GM19395 (cell line): ENCODE measurements at regions not wholly inside any gene's neighbourhood (a gene's known extent, or its start where the extent isn't known, plus 50 kb on each side); places are given as distances from the start of the nearest gene placed in this dataset.
"Not testable (repeated sequence)": the region's sequence is repeated elsewhere in the genome, so short reads cannot be mapped to it uniquely, and the experiment has no call there.

Experiments
- ATAC-seq: cut with Tn5 transposase; IDR thresholded peaks from one replicate; pipeline ENCODE4 v1.9.1; 2021; ENCODE audit warnings: mild to moderate bottlenecking, moderate library complexity; ENCODE audit not compliant: unreplicated experiment

DNA sequence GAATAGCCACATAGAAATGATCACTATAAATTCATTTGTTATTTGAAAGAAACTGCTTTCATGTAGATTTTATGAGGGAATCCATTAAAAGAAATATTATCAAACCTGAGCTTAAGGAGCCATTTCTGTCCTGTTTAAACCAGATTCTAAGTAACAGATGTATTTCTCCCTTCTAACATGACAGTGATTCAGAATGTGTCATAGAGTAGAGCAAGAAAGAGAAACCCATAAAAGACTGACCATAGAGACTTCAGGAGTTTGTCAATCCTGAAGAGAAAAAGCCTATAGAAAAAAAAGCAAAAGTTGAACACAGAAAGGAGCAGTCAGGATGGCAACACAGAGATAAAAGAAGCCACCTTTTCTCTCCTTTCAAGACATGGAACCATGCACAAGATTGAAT lies 390.6 kb downstream of the PRIM2 start:
- not testable (repeated sequence) for ATAC-seq

DNA sequence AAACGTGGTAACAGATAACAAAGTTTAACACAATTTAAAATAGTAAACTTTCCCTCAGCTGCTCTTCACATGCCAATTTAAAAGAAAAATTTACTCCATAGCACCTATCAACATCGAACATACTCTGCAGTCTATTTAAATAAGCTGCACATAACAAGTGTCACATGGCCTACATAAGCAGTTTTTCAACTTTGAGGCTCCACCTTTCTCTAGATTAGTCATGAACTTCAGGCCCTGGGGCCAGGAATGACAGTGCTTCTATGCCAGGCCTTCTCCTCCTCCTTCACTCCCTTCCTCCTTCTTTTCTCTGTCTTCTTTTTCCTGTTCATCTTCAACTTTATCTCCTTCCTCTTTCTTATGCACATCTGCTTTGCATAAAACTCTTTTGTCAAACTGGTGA lies 405.1 kb downstream of the PRIM2 start:
- ATAC-seq, result not testable (repeated sequence)

DNA sequence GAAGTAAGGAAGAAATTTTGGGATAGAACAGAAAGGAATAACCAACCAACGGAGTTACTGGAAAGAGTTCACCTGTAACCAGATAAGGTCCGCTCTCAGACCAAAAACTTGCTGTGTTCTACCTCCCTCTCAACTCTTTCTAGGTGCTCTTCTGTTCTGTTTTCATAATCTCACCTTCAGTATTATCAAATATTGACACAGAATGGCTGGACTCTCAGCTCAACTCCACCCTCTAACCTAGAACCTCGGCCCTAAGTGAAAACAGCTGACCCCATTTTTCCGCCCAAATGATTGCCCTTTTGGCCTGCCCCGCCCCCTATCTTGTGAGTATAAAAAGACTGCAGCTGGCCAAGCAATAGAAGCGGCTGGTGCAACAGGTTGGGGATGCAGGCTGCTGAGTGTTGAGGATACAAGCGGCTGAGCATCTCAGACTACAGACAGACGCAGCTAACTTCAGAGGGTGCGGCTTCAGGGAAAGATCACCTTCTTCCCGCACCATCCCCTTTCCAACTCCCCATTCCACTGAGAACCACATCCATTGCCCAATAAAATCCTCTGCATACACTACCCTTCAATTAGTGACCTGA lies 406.5 kb downstream of the PRIM2 start:
- not testable (repeated sequence) for ATAC-seq

DNA sequence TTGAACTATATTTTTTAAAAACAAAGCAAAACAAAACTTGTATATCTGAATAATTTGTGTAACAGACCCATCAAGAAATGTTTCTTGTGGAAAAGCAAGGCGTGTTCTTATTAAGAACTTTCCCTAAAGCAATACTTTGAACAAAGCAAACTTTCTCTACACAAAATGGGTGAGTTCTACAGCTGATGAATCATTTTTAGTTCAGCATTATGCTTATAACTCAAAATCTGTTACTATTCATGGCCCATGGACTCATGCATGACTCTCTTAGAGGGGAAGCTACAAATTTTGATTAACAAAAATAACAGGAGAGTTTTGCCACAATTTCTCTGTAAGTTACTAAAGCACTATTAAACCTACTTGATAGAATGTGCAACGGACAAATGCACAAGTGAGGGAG lies 412.0 kb downstream of the PRIM2 start:
- not testable (repeated sequence) for ATAC-seq

DNA sequence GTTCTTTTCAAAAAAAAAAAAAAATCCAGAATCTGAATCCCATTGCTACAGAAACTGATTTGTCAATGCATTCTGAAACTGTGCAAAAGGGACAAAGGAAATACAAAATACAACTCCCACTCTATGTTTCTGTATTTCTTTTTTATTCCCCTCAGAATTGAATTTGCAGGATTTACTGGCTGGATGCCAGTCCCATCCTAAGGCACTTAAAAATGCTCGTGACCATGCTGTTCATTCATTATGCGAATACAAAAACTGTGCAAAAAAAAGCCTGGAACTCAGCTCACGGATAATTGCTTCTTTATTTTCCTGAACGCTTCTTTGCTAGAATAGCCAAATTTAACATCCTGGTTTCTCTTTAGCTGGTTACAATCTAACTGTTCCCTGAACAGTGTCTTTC lies 413.3 kb downstream of the PRIM2 start:
- not testable (repeated sequence) for ATAC-seq

DNA sequence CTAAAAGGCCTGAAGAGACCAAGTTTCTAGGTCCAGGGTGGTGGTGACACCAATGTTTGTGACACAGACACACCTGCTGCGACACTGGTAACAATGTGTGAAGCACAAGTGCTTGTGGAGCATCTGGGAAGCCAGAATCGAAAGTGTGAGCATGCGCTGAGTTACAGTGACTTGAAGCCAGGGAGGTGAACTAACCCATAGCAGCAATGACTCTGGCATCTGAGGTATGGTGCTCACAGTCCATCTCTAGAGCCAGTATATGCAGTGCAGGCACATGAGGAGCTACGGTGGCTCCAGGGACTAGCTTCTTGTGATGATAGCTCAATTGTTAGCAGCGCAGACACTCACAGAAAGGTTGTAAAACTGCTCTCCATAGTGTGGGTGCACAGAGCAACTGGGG lies 430.3 kb downstream of the PRIM2 start:
- ATAC-seq, result not testable (repeated sequence)

DNA sequence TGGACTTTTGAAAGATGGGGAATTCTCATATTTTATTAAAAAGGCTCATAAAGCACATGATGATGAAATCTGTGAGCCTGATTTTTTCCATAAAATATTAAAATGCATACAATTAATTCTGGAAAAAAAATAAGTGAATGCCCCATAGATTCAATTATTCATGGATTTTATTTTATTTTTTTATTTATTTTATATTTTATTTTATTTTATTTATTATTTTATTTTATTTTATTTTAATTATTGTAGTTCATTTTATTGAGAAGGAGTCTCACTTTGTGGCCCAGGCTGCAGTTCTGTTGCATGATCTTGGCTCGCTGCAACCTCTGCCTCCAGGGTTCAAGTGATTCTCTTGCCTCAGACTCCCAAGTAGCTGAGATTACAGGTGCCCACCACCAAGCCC lies 442.4 kb downstream of the PRIM2 start:
- not testable (repeated sequence) for ATAC-seq

DNA sequence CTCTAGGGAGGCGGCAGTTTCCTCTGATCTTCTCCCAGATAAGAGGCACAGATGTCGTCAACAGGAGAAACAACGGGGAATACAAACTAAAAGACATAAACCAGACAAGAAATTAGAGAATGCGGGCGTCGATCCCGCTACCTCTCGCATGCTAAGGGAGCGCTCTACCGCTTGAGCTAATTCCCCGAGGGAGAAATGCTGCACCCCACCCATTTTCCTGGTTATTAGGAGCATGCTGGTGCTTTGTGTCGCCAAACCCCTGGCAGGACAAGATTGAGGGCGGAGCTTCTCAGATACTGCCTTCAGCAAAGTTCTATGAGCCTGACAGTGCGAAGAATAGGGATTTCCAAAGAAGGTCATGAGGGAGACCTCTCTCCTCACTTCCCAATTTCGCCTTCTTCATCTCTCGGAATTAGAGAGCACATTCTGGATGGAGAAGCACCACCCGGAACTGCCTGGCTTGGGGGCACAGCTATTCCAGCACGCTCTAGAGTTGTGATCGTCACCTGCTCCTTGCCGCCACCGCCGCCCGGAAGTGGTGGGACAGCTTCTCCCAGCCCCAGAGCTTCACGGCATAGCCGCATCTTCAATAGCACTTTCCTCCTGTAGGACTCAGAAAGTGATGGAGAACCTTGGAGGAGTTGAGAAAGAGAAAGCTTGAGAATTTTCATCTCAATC lies 475.4 kb downstream of the PRIM2 start:
- not testable (repeated sequence) for ATAC-seq

DNA sequence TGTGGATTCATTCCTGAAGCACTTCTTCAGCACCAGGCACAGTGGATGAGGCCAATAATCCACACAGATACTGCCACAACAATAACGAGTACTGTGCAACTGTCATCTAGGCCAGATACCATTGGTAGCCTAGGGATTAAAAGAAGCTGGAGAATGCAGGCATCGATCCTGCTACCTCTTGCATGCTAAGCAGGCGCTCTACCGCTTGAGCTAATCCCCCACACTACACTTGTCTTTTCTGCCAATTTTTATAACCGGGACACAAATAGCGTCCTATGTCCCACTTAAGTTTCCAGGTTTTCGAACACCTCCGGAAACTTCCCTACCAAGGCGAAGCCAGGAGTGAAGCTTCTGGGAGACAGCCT lies 475.9 kb downstream of the PRIM2 start:
- not testable (repeated sequence) for ATAC-seq

DNA sequence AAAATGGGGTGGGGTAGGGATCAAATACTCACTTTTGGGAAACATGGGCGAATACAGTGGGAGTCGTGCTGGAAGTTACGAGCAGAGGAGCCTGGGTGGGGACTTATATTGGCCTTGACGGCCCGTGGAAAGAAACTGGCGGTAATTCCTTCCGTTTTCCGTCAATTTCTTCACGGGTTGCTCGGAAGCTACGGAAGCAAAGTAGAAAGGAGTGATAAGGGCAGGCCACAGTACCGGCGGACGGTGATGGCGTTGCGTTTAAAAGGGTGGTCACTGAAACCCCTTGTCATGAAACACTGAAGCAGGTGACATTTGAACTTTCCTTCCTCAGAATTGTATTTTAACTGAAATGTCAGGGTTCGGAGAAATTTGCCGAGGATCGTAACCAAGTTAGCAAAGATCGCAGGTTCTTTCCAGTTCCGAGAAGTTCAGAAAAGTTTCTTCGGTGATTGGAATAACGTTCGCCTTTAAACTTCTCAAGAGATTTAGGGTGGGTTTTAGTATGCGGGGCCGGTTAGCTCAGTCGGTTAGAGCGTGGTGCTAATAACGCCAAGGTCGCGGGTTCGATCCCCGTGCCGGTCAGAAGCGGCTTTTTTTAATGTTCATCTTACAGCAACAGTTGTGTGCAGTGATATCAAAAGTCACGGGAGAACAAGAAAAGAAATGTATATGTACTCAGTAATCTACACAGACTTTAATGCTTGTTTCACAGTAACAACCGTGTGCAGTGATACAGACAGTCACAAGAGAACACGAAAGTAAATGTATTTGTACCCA lies 482.5 kb downstream of the PRIM2 start:
- not testable (repeated sequence) for ATAC-seq

DNA sequence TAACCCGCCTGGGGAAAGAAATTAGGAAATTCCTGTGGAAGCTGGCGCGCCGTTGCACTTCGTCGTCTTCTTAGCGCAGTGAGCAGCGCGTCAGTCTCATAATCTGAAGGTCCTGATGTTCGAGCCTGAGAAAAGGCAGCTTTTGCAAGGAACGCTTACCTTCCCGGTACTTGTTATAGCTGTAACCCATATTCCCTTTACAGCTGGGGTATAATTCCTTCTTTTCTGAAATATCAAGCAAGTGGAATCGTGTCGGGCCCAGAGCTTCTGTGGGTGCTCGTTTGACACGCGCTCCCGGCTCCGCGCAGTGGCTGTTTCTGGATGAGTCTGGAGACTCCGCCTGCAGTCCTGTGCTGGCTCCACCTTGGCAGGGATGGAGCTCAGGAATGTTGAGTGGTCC lies 491.2 kb downstream of the PRIM2 start:
- not testable (repeated sequence) for ATAC-seq

DNA sequence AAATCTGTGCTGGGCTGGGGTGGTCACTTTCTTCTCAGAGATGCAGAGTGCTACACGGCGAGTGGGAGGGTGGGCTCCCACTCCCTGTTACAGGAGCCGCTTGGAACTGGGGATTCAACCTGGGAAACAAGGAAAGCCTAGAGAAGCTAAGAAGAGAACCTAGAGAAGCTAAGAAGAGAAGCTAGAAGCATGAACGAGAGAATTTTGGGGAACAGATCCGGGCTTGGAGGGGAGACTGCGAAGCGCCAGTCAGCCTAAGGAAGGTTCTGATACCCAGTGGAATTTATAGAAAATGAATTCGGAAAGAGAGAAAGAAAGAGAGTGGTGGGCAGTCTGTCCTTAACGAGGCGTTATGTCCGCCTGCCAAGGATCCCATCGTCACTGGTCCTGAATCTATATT lies 492.0 kb downstream of the PRIM2 start:
- ATAC-seq, result not testable (repeated sequence)

DNA sequence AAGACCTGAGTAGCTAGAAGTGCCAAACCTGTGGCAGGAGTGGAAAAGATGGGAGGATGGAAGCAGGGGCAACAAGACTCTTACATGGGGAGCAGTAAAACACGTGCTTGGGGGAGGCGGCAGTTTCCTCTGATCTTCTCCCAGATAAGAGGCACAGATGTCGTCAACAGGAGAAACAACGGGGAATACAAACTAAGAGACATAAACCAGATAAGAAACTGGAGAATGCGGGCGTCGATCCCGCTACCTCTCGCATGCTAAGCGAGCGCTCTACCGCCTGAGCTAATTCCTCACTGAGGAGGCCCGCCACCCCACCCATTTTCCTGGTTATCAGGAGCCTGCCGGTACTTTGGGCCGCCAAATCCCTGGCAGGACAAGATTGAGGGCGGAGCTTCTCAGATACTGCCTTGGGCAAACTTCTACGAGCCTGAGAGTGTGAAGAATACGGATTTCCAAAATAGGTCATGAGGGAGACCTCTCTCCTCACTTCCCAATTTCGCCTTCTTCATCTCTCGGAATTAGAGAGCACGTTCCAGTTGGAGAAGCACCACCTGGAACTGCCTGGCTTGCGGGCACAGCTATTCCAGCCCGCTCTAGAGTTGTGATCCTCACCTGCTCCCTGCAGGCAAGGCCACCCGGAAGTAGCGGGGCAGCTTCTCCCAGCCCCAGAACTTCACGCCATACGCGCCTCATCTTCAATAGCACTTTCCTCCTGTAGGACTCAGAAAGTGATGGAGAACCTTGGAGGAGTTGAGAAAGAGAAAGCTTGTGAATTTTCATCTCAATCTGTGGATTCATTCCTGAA lies 496.0 kb downstream of the PRIM2 start:
- ATAC-seq, result not testable (repeated sequence)

DNA sequence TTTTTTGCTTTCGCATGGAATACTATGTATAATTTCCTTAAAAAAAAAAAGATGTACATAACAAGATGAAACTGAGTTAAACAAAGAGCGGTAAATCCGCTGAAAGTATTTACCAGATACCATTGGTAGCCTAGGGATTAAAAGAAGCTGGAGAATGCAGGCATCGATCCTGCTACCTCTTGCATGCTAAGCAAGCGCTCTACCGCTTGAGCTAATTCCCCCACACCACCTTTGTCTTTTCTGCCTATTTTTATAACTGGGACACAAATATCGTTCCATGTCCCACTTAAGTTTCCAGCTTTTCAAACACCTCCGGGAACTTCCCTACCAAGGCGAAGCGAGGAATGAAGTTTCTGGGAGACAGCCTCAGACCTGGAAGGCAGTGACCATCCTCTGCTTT lies 498.4 kb downstream of the PRIM2 start:
- ATAC-seq, result not testable (repeated sequence)

DNA sequence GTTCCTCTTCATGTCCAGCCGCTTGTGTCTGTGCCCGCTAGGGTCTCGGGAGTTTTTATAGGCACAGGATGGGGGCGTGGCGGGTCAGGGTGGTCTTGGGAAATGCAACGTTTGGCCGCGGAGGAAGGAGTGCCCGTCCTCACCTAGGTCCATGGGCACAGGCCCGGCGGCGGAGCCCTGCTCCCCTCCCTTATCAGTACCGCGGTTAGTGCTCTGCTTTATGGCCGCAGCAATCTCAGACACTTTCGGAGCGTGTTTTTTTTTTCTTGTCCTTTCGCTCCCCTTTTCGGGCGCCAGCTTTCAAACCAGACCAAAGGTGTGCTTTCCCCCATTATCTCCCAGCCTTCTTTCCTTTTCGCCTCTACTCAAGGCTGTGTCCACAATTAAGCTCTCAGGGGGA lies 503.9 kb downstream of the PRIM2 start:
- not testable (repeated sequence) for ATAC-seq

DNA sequence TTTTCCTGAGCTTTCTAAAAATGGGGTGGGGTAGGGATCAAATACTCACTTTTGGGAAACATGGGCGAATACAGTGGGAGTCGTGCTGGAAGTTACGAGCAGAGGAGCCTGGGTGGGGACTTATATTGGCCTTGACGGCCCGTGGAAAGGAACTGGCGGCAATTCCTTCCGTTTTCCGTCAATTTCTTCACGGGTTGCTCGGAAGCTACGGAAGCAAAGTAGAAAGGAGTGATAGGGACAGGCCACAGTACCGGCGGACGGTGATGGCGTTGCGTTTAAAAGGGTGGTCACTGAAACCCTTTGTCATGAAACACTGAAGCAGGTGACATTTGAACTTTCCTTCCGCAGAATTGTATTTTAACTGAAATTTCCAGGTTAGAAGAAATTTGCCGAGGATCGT lies 505.0 kb downstream of the PRIM2 start:
- ATAC-seq, result not testable (repeated sequence)

DNA sequence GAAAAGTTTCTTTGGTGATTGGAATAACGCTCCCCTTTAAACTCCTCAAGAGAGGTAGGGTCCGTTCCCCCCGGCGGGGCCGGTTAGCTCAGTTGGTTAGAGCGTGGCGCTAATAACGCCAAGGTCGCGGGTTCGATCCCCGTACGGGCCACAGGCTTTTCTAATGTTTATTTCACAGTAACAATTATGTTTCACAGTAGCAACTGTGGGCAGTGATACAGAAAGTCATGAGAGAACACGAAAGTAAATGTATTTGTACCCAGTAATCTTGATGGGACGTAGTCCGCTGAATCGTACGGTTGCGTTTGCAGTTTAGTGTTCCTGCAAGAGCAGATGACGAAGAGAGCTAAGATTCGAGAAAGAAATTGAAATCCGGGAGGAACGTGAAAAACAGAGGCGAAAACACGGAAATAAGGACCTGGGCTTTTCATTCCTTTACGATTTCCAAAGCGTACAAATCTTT lies 505.5 kb downstream of the PRIM2 start:
- no peak for ATAC-seq

DNA sequence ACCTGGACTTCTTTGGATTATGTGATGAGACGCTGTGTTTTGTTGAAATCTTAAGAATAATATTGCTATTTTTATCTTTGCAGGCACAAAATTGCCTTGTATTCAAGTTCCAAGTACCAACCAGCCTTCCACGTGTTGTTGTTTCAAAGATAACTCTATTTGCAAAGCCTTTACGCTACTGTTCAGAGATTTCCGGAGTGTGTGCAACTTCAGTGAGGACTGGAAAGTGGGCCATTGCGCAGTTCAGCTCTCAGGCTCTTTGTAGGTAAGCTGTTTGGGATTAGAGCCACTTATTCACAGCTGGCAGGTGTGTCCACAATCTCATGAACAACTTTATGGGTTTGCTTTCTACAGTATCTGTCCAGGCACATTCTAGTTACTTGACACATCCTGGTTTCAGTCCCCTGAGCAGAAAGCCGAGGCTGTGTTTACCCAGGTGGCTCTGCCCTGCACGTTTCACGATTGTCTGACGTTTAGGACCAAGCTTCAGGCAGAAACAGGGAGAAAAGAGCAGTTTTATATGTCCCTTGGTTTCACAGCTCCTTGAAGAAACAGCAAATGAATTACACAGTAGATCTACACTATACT lies 520.3 kb downstream of the PRIM2 start:
- ATAC-seq, result not testable (repeated sequence)

DNA sequence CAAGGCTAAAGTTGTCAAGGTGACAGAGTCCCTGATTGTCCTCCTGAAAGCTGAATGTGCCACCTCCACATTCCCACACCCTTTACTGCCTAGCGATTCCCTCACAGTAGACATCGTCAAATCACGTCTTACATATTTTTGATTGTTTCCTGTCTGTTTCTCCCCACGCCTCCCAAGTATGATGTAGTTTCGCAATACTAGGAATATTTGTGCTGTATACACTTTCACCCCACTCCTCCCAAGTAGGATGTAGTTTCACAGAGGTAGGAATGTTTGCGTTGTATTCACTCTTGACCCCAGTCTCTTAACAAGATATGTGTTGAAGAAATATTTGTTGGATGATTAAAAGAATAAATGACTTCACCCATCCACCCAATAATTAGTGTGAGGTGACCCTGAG lies 524.1 kb downstream of the PRIM2 start:
- ATAC-seq, result not testable (repeated sequence)

DNA sequence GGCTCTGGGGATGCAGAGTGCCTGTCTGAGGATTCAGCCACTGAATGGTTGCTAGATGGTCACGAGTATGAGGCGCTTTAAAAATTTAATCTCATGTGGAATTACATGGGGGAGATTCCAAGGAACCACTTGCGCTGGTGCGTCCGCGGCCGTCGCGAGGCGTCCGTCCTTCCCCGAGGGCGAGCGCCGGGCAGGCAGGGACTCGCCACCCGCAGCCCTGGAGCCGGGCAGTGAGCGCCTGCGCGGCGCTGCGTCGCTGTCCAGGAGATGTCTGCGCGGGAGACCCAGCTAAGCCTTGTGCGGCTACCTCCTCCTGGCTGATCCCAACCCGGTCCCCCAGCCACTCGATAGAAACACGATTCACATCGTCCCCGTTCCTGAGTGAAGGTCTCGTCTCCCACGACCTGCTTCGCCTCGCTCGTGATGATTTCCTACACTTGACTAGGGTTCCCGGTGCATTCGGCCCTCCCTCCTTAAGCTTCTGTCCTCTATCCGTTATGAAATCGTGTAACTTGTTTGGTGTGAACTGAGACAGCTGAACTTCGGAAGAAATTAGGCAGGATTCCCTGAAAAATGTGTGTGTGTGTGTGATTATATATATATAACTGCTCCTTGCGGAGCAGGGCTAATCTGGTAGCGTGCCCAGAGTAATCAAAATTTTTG lies 536.4 kb downstream of the PRIM2 start:
- not testable (repeated sequence) for ATAC-seq
